ENCODE measurements at regions not wholly inside any gene's neighbourhood (a gene's known extent, or its start where the extent isn't known, plus 50 kb on each side); places are given as distances from the start of the nearest gene placed in this dataset.
A peak's percentile ranks its signal among the peaks of the same experiment; 100 is the strongest.

GRCh38 chr22:47392729-47393128 lies 630.3 kb downstream of the TBC1D22A start:
- peaks cover 10 to 41% (median 28%) of the 10 kb centered on the region in 10 experiments; a peak in 19 of 20 replicates for H3K4me1 ChIP-seq
- H3K27me3 ChIP-seq: no peaks in the 10 kb centered on the region
- no peak overlapping the region for H3K27ac ChIP-seq
- H3K9ac ChIP-seq: no peak overlapping the region
- H3K36me3 ChIP-seq: no peaks in the 10 kb centered on the region
- no peak for TF ChIP-seq Cebpa-rat (IDR thresholded peaks at IDR 0.05)
- no peak overlapping the region for H3K4me2 ChIP-seq
- no peaks in the 10 kb centered on the region for H3K9me3 ChIP-seq (replicated peaks in 1 of 11)
- H4K20me1 ChIP-seq: no peaks in the 10 kb centered on the region; a peak in 1 of 22 replicates
- H3K4me3 ChIP-seq: no peak overlapping the region

DNA sequence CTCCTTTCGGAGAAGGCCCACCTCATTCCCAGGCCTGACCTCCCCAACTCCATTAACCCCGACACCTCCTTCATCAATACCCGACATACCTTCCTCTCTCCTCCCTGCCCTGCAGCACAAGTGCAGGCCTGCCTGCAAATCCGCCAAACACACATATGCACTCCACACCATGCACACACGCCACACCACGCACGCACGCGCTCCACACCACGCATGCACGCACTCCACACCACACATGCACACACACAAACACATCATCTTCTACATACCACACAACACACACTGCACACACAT lies 629.6 kb downstream of the TBC1D22A start:
- no peaks in the 10 kb centered on the region for H3K27me3 ChIP-seq
- H3K4me1 ChIP-seq: peaks cover 10 to 34% (median 25%) of the 10 kb centered on the region in 10 experiments; a peak in 19 of 20 replicates
- no peaks in the 10 kb centered on the region for H3K36me3 ChIP-seq
- no peak overlapping the region for H3K4me2 ChIP-seq
- TF ChIP-seq Cebpa-rat (IDR thresholded peaks at IDR 0.05): no peak
- no peak overlapping the region for H3K27ac ChIP-seq
- no peak overlapping the region for H3K9ac ChIP-seq
- no peak overlapping the region for H3K4me3 ChIP-seq
- no peaks in the 10 kb centered on the region; a peak in 1 of 22 replicates for H4K20me1 ChIP-seq
- no peaks in the 10 kb centered on the region for H3K9me3 ChIP-seq (replicated peaks in 1 of 11)

DNA sequence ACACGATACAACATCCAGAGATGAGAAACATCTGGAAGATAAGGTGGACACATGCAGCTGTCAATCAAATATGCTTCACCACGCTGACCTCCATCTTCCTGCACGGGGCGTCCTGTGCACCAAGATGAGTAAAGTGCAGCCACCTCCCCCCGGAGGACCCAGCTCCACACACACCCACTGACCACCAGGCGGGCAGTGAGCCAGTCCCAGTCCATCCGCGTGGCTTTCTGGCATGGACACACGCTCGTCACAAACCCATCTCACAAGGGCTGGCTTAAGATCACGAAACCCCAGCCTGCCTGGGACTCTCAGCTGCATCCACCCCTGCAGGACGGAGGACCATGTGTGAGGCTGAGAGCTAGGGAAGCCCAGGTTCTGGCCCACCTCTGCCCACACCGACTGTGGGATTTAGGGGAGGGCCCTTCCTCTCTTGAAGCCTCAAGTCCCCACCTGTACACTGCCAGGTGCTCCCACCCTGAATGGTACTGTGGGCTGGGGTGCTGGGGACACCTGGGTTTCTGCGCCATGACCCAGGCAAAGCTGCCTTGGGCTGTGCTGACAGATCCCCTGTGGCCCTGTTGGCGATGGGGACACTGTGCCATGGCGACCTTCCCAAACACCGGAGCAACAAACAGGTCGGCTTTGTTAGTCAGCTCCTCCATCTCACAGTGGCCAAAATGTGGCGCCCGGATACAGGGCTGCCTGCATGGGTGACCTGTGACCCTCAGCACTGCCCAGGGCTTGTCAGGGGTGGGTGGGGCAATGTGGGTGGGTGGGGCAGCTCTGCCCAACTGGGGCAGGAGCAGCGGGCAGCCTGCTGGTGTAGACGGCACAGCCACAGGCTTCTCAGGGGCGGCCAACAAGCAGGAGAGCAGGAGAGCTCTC lies 629.0 kb downstream of the TBC1D22A start:
- Histone ChIP-seq H3K4me3 (no peak overlapping the region), H4K20me1 (no peaks in the 10 kb centered on the region; a peak in 1 of 22 replicates), H3K27me3 (no peaks in the 10 kb centered on the region), H3K9ac (no peak overlapping the region), H3K4me2 (no peak overlapping the region), H3K4me1 (peaks cover 10 to 28% (median 19%) of the 10 kb centered on the region in 10 experiments; a peak in 19 of 20 replicates), H3K36me3 (no peaks in the 10 kb centered on the region), H3K9me3 (replicated peaks in 1 of 11) (no peaks in the 10 kb centered on the region), H3K27ac (no peak overlapping the region)
- no peak for TF ChIP-seq Cebpa-rat (IDR thresholded peaks at IDR 0.05)

- Histone ChIP-seq H3K4me3 (no peak overlapping the region), H3K4me1 (peaks cover 0 to 17% (median 8%) of the 10 kb centered on the region in 10 experiments; a peak in 17 of 20 replicates), H3K27ac (no peak overlapping the region), H3K4me2 (peak overlapping the region in 1 of 11 experiments; percentile 15; a peak in 1 of 22 replicates), H3K9ac (no peak overlapping the region), H3K9me3 (replicated peaks in 1 of 11) (no peaks in the 10 kb centered on the region), H3K27me3 (no peaks in the 10 kb centered on the region), H3K36me3 (no peaks in the 10 kb centered on the region), H4K20me1 (no peaks in the 10 kb centered on the region; a peak in 1 of 22 replicates)
- no peak for TF ChIP-seq Cebpa-rat (IDR thresholded peaks at IDR 0.05)
These were observed 627.8 kb downstream of the TBC1D22A start for GRCh38 chr22:47390026-47390970.

GRCh38 chr22:47389201-47389600 lies 626.8 kb downstream of the TBC1D22A start:
- no peak overlapping the region for H3K9ac ChIP-seq
- no peak for TF ChIP-seq Cebpa-rat (IDR thresholded peaks at IDR 0.05)
- no peaks in the 10 kb centered on the region for H3K9me3 ChIP-seq (replicated peaks in 1 of 11)
- H4K20me1 ChIP-seq: no peaks in the 10 kb centered on the region; a peak in 2 of 22 replicates
- H3K36me3 ChIP-seq: no peaks in the 10 kb centered on the region
- no peak overlapping the region for H3K27ac ChIP-seq
- peaks cover 0 to 9% (median 0%) of the 10 kb centered on the region in 10 experiments; a peak in 5 of 20 replicates for H3K4me1 ChIP-seq
- H3K27me3 ChIP-seq: no peaks in the 10 kb centered on the region
- H3K4me2 ChIP-seq: no peak overlapping the region
- no peak overlapping the region for H3K4me3 ChIP-seq

DNA sequence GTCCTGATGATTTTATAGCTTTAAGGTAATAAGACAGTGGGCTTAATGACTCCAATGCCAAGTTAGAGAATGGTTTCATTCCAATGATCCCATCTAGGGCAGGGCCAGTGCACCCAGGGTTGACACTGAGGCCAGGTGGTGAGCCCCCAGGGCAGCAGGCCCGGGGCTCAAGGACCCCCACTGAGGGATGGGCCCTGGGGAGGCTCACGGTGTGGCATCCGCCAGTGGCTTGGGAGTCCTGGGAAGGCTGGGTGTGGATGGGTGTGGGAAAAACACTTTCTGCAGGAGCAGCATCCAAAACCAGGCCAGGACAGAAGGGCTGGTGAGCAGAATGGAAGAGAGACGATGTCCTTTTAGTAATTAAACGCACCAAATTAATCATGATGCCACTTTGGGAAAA lies 626.3 kb downstream of the TBC1D22A start:
- H3K9ac ChIP-seq: no peak overlapping the region
- H4K20me1 ChIP-seq: no peaks in the 10 kb centered on the region; a peak in 2 of 22 replicates
- peaks cover 0 to 9% (median 0%) of the 10 kb centered on the region in 10 experiments; a peak in 3 of 20 replicates for H3K4me1 ChIP-seq
- no peaks in the 10 kb centered on the region for H3K9me3 ChIP-seq (replicated peaks in 1 of 11)
- no peak overlapping the region for H3K27ac ChIP-seq
- no peaks in the 10 kb centered on the region for H3K27me3 ChIP-seq
- no peaks in the 10 kb centered on the region for H3K36me3 ChIP-seq
- H3K4me2 ChIP-seq: no peak overlapping the region
- H3K4me3 ChIP-seq: no peak overlapping the region
- TF ChIP-seq Cebpa-rat (IDR thresholded peaks at IDR 0.05): no peak

DNA sequence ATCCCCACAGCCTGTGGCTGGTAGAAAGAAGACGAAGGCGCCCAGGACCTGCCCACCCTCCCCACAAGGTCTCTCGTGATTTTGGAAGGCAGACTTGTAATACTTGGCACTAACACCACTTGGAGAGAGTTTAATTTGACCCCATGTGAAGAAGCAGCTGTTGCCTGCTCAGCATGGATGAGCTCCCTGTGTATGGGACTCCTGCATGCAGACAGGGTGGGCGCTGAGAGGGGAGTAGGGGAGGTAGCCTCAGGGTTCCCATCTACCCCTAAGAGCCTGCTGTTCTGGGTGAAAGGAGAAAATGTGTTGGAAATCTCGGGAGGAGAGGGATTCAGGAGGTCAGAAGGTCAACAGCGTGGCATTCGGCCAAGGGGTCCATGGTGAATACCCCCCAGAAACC lies 625.9 kb downstream of the TBC1D22A start:
- H3K27ac ChIP-seq: no peak overlapping the region
- H3K4me2 ChIP-seq: no peak overlapping the region
- H4K20me1 ChIP-seq: no peaks in the 10 kb centered on the region; a peak in 2 of 22 replicates
- H3K36me3 ChIP-seq: no peaks in the 10 kb centered on the region
- H3K9me3 ChIP-seq (replicated peaks in 1 of 11): no peaks in the 10 kb centered on the region
- no peak overlapping the region for H3K4me3 ChIP-seq
- no peak overlapping the region for H3K9ac ChIP-seq
- no peaks in the 10 kb centered on the region for H3K27me3 ChIP-seq
- H3K4me1 ChIP-seq: peaks cover 0 to 9% (median 0%) of the 10 kb centered on the region in 10 experiments; a peak in 3 of 20 replicates
- TF ChIP-seq Cebpa-rat (IDR thresholded peaks at IDR 0.05): no peak

DNA sequence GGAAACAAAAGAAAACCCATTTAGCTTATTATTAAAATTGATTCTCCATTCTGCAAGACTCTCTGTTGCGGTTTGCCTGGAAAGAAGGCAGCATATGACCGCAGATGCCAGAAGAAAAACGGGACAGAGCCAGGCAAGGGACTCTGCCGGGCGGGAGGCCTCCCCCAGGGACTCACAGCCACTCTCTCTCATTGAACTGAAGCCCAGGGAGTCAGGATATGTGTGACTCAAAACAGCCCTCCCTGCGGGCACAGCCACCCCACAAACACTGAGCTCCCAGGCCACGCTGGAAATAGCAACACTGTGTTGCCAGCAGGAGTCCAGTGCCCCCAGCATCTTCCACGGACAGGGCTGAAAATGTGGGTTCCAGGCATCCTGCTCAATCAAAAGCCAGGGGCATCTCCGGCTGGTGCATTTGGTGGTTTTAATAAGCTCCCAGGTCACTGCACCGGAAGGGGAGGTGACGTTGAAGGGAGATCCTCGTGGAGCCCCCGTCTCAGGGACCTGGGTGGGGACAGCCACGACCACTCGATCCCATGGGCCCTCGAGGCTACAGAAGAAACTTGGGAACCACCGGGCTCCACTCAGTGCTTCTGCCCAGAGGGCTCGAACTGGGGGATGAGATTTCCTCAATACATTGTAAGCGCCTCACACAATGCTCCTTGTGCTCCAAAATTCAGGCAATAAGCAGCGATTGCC lies 624.5 kb downstream of the TBC1D22A start:
- H3K36me3 ChIP-seq: no peaks in the 10 kb centered on the region
- H3K27me3 ChIP-seq: no peaks in the 10 kb centered on the region
- no peak overlapping the region for H3K9ac ChIP-seq
- H3K4me3 ChIP-seq: no peak overlapping the region
- peaks cover 0 to 9% (median 0%) of the 10 kb centered on the region in 10 experiments; a peak in 3 of 20 replicates for H3K4me1 ChIP-seq
- H3K27ac ChIP-seq: no peak overlapping the region
- no peaks in the 10 kb centered on the region for H3K9me3 ChIP-seq (replicated peaks in 1 of 11)
- no peak for TF ChIP-seq Cebpa-rat (IDR thresholded peaks at IDR 0.05)
- H3K4me2 ChIP-seq: no peak overlapping the region
- no peaks in the 10 kb centered on the region; a peak in 2 of 22 replicates for H4K20me1 ChIP-seq
